Thyroid gland (tissue), 4 donors: ENCODE measurements at regions not wholly inside any gene's neighbourhood (a gene's known extent, or its start where the extent isn't known, plus 50 kb on each side); places are given as distances from the start of the nearest gene placed in this dataset.

Experiments used
- POLR2A ChIP-seq, 2 donors: fragments of 450-650 bp; IDR thresholded peaks; one replicate each; pipeline ENCODE4 v1.6.1; 2017; ENCODE audit warnings: antibody characterized with exemption in 2 of 2, mild to moderate bottlenecking in 2 of 2, moderate library complexity in 1 of 2
- TF ChIP-seq, protein P1 (sequence below), 6 experiments: fragments of 200-600 bp in 3 of 6; fragments of 450-650 bp in 3 of 6; sonication (generic) in 3 of 6; IDR thresholded peaks; one replicate each; pipeline ENCODE4 v1.5.1; 2016 to 2019; ENCODE audit warnings: antibody characterized with exemption in 6 of 6, mild to moderate bottlenecking in 2 of 6, inconsistent platforms in 1 of 6, moderate library complexity in 1 of 6

- TF ChIP-seq, protein P1, sequence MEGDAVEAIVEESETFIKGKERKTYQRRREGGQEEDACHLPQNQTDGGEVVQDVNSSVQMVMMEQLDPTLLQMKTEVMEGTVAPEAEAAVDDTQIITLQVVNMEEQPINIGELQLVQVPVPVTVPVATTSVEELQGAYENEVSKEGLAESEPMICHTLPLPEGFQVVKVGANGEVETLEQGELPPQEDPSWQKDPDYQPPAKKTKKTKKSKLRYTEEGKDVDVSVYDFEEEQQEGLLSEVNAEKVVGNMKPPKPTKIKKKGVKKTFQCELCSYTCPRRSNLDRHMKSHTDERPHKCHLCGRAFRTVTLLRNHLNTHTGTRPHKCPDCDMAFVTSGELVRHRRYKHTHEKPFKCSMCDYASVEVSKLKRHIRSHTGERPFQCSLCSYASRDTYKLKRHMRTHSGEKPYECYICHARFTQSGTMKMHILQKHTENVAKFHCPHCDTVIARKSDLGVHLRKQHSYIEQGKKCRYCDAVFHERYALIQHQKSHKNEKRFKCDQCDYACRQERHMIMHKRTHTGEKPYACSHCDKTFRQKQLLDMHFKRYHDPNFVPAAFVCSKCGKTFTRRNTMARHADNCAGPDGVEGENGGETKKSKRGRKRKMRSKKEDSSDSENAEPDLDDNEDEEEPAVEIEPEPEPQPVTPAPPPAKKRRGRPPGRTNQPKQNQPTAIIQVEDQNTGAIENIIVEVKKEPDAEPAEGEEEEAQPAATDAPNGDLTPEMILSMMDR (IDR thresholded peaks at IDR 0.05) = no peak
- no peak for TF ChIP-seq POLR2A (IDR thresholded peaks at IDR 0.05)
These were observed 152.4 kb upstream of the TRPC7 start for GRCh38 chr5:136517755-136518154.
